22Rv1 (cell line): ENCODE measurements at regions not wholly inside any gene's neighbourhood (a gene's known extent, or its start where the extent isn't known, plus 50 kb on each side); places are given as distances from the start of the nearest gene placed in this dataset.

Source experiments
- CTCF ChIP-seq: fragments of 450-650 bp; IDR thresholded peaks from 2 replicates; pipeline ENCODE4 v1.5.1; 2017; ENCODE audit warnings: mild to moderate bottlenecking
- ZFX ChIP-seq: fragments of 450-650 bp; IDR thresholded peaks from 2 replicates; pipeline ENCODE4 v1.6.1; 2017; ENCODE audit warnings: antibody characterized with exemption, borderline replicate concordance

DNA sequence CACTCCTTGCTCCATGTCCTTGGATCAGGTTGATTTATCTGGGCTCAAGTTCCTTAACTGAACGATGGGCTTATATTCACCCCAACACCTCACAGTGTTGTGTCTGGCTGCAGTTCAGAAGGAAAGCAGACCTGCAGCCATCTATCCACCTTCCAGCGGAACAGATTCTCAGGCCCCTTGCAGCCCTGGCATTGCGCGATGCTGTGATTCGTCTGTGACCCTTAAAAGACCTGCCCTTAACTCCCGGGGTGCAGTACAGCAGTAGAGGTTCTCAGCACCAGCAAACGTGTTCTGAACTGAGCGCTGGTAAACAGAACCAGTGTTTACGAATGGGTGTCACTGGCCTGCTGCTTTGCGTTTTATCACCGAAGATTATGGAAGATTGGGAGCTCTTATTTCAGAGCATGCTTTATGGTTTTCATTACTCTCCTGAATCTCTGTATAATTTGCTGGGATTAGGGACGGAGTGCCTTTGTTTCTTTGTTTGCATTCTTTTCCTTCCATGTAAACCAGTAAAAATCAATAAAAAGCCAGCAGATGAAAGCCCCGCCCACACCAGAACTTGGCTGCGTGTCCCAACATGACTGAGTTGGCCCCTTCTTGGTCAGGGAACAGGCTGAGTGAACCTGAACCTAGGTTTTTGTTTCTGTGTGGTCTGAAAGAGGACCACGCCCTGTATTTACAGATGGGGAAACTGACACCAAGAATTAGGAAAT is 286.7 kb upstream of the CRY1 start:
- no peak for TF ChIP-seq CTCF
- no peak for TF ChIP-seq ZFX
